Skeletal muscle satellite cell (primary cell): ENCODE measurements at regions not wholly inside any gene's neighbourhood (a gene's known extent, or its start where the extent isn't known, plus 50 kb on each side); places are given as distances from the start of the nearest gene placed in this dataset.

Source experiments
- H3K27me3 ChIP-seq: 2 replicates; pipeline ENCODE4 v1.7.0; 2013; ENCODE audit warnings: low read length; ENCODE audit not compliant: control insufficient read depth, insufficient read depth
- H3K36me3 ChIP-seq: 2 replicates; pipeline ENCODE4 v1.7.0; 2013; ENCODE audit warnings: mild to moderate bottlenecking, control low read depth, low read length; ENCODE audit not compliant: insufficient read depth
- H3K4me1 ChIP-seq: 2 replicates; pipeline ENCODE4 v1.7.0; 2013; ENCODE audit warnings: low read length; ENCODE audit not compliant: control insufficient read depth, insufficient read depth
- H3K4me2 ChIP-seq: 2 replicates; pipeline ENCODE4 v1.7.0; 2013; ENCODE audit warnings: mild to moderate bottlenecking, low read length
- H3K4me3 ChIP-seq: 2 replicates; pipeline ENCODE4 v1.7.0; 2013; ENCODE audit warnings: low read length
- H3K9ac ChIP-seq: 2 replicates; pipeline ENCODE4 v1.7.0; 2013; ENCODE audit warnings: mild to moderate bottlenecking, low read depth, low read length, moderate library complexity
- H3K9me3 ChIP-seq: replicated peaks from 2 replicates; pipeline ENCODE4 v1.7.0; 2013; ENCODE audit warnings: mild to moderate bottlenecking, control low read depth, low read length

- Histone ChIP-seq H3K9me3 (no peaks in the 10 kb centered on the region), H3K4me3 (no peak overlapping the region), H3K4me2 (no peak overlapping the region), H3K27me3 (peaks cover 72% of the 10 kb centered on the region), H3K36me3 (no peaks in the 10 kb centered on the region), H3K9ac (no peak overlapping the region), H3K4me1 (no peaks in the 10 kb centered on the region)
These were observed 80.3 kb upstream of the WNT4 start for GRCh38 chr1:22223176-22223575.

DNA sequence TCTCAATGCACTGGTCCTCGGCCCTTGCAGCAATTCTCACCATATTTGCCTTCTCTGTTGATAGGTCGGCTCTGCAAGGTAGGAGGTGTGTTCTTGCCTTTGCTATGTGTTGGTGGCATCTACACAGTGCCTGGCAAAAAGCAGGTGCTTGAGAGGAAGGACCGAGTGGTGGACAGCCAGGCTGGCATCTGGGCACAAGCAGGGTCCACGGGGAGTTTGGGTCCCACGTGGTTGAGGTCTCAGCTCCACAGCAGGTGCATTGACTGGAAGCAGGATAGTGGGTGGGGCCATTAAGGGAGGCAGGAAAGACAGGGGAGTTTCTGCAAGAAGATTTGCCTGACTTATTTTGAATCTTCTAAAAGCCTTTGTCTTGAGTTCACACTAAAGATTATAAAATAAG, 81.2 kb upstream of the WNT4 start:
- H3K4me3 ChIP-seq = no peak overlapping the region
- H3K36me3 ChIP-seq = no peaks in the 10 kb centered on the region
- no peak overlapping the region for H3K9ac ChIP-seq
- H3K4me1 ChIP-seq = no peaks in the 10 kb centered on the region
- H3K9me3 ChIP-seq = no peaks in the 10 kb centered on the region
- no peak overlapping the region for H3K4me2 ChIP-seq
- H3K27me3 ChIP-seq = peaks cover 73% of the 10 kb centered on the region

DNA sequence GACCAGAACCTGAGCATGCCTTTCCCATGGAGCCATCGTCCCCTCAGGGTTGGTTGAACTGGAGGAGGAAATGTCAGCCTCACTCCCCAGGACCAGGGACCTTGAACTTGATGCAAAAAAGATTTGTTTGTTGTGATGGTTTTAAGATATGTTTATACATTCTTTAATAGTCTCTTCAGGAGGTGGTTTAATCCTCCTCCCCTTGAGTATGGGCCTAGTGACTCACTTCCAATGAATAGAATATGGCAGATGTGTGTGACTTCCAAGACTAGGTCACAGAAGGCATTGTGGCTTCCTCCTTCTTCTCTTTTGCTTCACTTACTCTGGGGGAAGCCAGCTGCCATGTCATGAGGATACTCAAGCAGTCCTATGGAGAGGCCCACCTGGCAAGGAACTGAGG, 81.7 kb upstream of the WNT4 start:
- no peaks in the 10 kb centered on the region for H3K9me3 ChIP-seq
- H3K27me3 ChIP-seq = peaks cover 70% of the 10 kb centered on the region
- H3K36me3 ChIP-seq = no peaks in the 10 kb centered on the region
- no peak overlapping the region for H3K9ac ChIP-seq
- H3K4me3 ChIP-seq = no peak overlapping the region
- H3K4me2 ChIP-seq = no peak overlapping the region
- no peaks in the 10 kb centered on the region for H3K4me1 ChIP-seq

DNA sequence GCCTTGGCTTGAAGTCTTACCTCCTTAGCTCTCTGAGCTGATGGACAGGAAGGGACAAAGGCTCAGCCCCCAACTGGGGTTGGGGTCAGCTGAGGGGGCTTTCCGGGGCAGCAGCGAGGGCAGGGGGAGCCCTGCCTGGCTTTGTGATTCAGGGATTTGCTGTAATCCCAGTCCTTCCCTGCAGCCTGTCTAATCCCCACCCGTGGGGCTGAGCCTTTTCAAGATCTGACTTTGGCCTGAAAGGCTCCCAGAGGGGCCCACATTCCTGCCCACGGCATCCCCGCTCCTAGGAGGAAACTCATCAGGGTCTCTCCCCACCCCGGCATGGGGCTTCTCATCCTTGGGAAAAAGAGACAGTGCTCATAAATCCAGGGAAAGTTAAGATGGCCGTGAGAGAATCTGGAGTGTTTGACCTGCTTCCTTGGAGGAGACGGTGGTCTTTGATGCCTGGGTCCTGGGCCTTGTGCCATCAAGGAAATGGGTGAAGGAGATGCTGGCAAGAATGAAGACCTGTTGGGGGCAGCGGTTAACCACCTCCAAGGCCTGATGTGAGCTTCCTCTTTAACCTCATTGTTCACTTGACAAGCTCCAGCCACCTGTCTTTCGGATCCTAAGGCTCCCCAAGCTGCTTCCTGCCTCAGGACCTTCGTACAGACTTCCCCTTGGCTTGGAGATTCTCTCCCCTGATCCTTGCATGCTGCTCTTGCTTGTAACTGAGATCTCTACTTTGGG, 83.1 kb upstream of the WNT4 start:
- Histone ChIP-seq H3K4me3 (no peak overlapping the region), H3K9me3 (no peaks in the 10 kb centered on the region), H3K27me3 (peaks cover 65% of the 10 kb centered on the region)

GRCh38 chr1:22228074-22228473, 85.2 kb upstream of the WNT4 start:
- Histone ChIP-seq H3K4me3 (no peak overlapping the region), H3K27me3 (peaks cover 60% of the 10 kb centered on the region), H3K4me2 (no peak overlapping the region), H3K9ac (no peak overlapping the region), H3K4me1 (no peaks in the 10 kb centered on the region), H3K36me3 (no peaks in the 10 kb centered on the region), H3K9me3 (no peaks in the 10 kb centered on the region)

More for the DNA sequence above, 83.1 kb upstream of the WNT4 start:
- Histone ChIP-seq H3K4me1 (no peaks in the 10 kb centered on the region), H3K9ac (no peak overlapping the region), H3K4me2 (no peak overlapping the region), H3K36me3 (no peaks in the 10 kb centered on the region)

GRCh38 chr1:22228505-22228911, 85.6 kb upstream of the WNT4 start:
- H3K4me3 ChIP-seq = no peak overlapping the region
- H3K4me2 ChIP-seq = no peak overlapping the region
- H3K27me3 ChIP-seq = peaks cover 62% of the 10 kb centered on the region
- H3K4me1 ChIP-seq = no peaks in the 10 kb centered on the region
- H3K9me3 ChIP-seq = no peaks in the 10 kb centered on the region
- H3K9ac ChIP-seq = no peak overlapping the region
- H3K36me3 ChIP-seq = no peaks in the 10 kb centered on the region

DNA sequence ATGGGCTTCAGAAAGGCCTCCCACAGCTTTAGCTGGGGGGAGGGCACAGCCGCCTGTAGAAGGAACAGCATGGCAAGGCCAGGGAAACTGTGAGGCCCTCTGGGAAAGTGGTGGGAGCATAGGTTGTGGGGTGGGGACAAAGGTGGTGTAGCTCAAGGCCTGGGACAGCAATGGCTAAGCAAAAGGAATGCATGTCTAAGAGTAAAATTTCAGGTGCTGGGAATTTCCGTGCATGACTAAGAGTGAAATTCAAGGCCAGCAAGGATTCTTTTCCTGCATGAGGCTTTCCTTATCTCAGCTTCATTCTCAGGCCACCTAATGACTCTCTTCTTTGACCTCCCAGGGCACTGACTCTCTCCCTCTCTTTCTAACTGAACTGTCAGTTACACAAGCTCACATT, 86.5 kb upstream of the WNT4 start:
- Histone ChIP-seq H3K4me2 (no peak overlapping the region), H3K9ac (no peak overlapping the region), H3K27me3 (peaks cover 65% of the 10 kb centered on the region), H3K4me1 (no peaks in the 10 kb centered on the region), H3K4me3 (no peak overlapping the region), H3K9me3 (no peaks in the 10 kb centered on the region), H3K36me3 (no peaks in the 10 kb centered on the region)

DNA sequence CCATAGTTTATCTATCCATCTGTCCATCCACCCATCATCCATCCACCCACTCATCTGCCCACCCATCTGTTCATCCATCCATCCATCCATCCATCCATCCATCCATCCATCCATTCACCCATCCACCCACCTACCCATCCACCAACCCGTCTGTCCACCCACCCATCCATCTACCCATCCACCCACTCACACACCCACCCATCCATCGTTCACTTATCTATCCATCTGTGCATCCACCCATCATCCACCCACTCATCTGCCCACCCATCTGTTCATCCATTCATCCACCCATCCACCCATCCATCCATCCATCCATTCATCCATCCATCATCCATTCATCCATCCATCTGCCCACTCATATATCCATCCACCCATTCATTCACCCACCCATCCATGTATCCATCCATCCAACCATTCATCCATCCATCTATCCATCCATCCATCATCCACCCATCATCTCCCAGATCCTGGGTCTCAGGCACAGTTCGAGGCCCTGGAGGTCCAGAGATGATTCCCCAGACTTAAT, 88.2 kb upstream of the WNT4 start:
- Histone ChIP-seq H3K4me1 (no peaks in the 10 kb centered on the region), H3K27me3 (peaks cover 66% of the 10 kb centered on the region), H3K4me3 (no peak overlapping the region), H3K9me3 (no peaks in the 10 kb centered on the region), H3K9ac (no peak overlapping the region), H3K36me3 (no peaks in the 10 kb centered on the region), H3K4me2 (no peak overlapping the region)

GRCh38 chr1:22231995-22232690, 89.2 kb upstream of the WNT4 start:
- H3K27me3 ChIP-seq = peaks cover 68% of the 10 kb centered on the region
- H3K9ac ChIP-seq = no peak overlapping the region
- no peaks in the 10 kb centered on the region for H3K36me3 ChIP-seq
- no peaks in the 10 kb centered on the region for H3K4me1 ChIP-seq
- H3K4me3 ChIP-seq = no peak overlapping the region
- H3K9me3 ChIP-seq = no peaks in the 10 kb centered on the region
- H3K4me2 ChIP-seq = no peak overlapping the region

- H3K9me3 ChIP-seq = no peaks in the 10 kb centered on the region
These were observed 90.3 kb upstream of the WNT4 start for GRCh38 chr1:22233222-22233621.

GRCh38 chr1:22234476-22235030, 91.7 kb upstream of the WNT4 start:
- peaks cover 62% of the 10 kb centered on the region for H3K27me3 ChIP-seq
- no peak overlapping the region for H3K4me2 ChIP-seq
- no peaks in the 10 kb centered on the region for H3K36me3 ChIP-seq
- H3K9me3 ChIP-seq = no peaks in the 10 kb centered on the region
- H3K9ac ChIP-seq = no peak overlapping the region
- no peak overlapping the region for H3K4me3 ChIP-seq
- no peaks in the 10 kb centered on the region for H3K4me1 ChIP-seq

More at GRCh38 chr1:22233222-22233621, 90.3 kb upstream of the WNT4 start:
- Histone ChIP-seq H3K4me1 (no peaks in the 10 kb centered on the region), H3K4me2 (no peak overlapping the region), H3K36me3 (no peaks in the 10 kb centered on the region), H3K27me3 (peaks cover 67% of the 10 kb centered on the region), H3K9ac (no peak overlapping the region), H3K4me3 (no peak overlapping the region)
